BLaER1 treated with 17β-estradiol and CSF1 and Interleukin-3, amounts not matched to agents 10 nM and 100 nM (cell line): ENCODE measurements at regions not wholly inside any gene's neighbourhood (a gene's known extent, or its start where the extent isn't known, plus 50 kb on each side); places are given as distances from the start of the nearest gene placed in this dataset.
"Not testable (repeated sequence)": the region's sequence is repeated elsewhere in the genome, so short reads cannot be mapped to it uniquely, and the experiment has no call there.

Experiments used
- H3K27ac ChIP-seq, 11 experiments: shearing (Covaris generic); formaldehyde crosslinking; 2 replicates each; pipeline ENCODE4 v1.8.1; 2022
- H3K27me3 ChIP-seq, 11 experiments: shearing (Covaris generic); formaldehyde crosslinking; 2 replicates each; pipeline ENCODE4 v1.8.1; 2022
- H3K36me3 ChIP-seq, 11 experiments: shearing (Covaris generic); formaldehyde crosslinking; 2 replicates each; pipeline ENCODE4 v1.8.1; 2022
- H3K4me1 ChIP-seq, 10 experiments: shearing (Covaris generic); formaldehyde crosslinking; 2 replicates each; pipeline ENCODE4 v1.8.1; 2022
- H3K4me2 ChIP-seq, 11 experiments: shearing (Covaris generic); formaldehyde crosslinking; 2 replicates each; pipeline ENCODE4 v1.8.1; 2022
- H3K4me3 ChIP-seq, 10 experiments: shearing (Covaris generic); formaldehyde crosslinking; 2 replicates each; pipeline ENCODE4 v1.8.1; 2022
- H3K9ac ChIP-seq, 11 experiments: shearing (Covaris generic); formaldehyde crosslinking; 2 replicates each; pipeline ENCODE4 v1.8.1; 2022
- H3K9me3 ChIP-seq, 11 experiments: shearing (Covaris generic); formaldehyde crosslinking; replicated peaks in 1 of 11; 2 replicates each; pipeline ENCODE4 v1.8.1; 2022
- H4K20me1 ChIP-seq, 11 experiments: shearing (Covaris generic); formaldehyde crosslinking; 2 replicates each; pipeline ENCODE4 v1.8.1; 2022
- Cebpa-rat ChIP-seq, 11 experiments: shearing (Covaris generic); IDR thresholded peaks; 2 replicates each; pipeline ENCODE4 v1.8.1; 2022

DNA sequence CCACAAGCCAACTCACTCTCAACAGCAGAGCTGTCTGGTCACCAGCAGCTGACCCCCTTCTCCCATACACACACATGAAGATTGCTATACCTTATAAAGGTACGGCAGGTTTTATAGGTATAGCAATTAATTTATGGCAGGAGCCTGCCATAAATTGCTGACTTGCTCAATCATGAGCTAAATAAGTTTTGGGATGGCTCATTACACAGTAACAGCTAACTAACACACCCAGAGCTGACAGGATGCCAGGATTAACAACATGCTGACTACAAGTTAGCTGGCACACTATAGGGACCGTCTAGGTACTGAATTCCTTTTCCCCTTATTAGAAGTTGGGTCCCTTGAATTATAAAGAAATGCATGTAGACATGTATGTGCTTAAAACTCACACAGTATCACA, 150.3 kb upstream of the KCNJ18 start:
- Histone ChIP-seq H4K20me1 (peaks cover 0 to 38% (median 0%) of the 10 kb centered on the region in 11 experiments; a peak in 6 of 22 replicates), H3K9me3 (peaks cover 23 to 35% (median 28%) of the 10 kb centered on the region in 11 experiments), H3K36me3 (peaks cover 9 to 99% (median 83%) of the 10 kb centered on the region in 11 experiments; a peak in 20 of 22 replicates), H3K4me1 (peaks cover 11 to 44% (median 25%) of the 10 kb centered on the region in 10 experiments), H3K4me3 (no peak overlapping the region), H3K9ac (peak overlapping the region in 1 of 11 experiments; percentile 29; a peak in 1 of 22 replicates), H3K27ac (no peak overlapping the region), H3K27me3 (no peaks in the 10 kb centered on the region), H3K4me2 (peak overlapping the region in 1 of 11 experiments; percentile 24; a peak in 1 of 22 replicates)
- no peak for TF ChIP-seq Cebpa-rat (IDR thresholded peaks at IDR 0.05)

DNA sequence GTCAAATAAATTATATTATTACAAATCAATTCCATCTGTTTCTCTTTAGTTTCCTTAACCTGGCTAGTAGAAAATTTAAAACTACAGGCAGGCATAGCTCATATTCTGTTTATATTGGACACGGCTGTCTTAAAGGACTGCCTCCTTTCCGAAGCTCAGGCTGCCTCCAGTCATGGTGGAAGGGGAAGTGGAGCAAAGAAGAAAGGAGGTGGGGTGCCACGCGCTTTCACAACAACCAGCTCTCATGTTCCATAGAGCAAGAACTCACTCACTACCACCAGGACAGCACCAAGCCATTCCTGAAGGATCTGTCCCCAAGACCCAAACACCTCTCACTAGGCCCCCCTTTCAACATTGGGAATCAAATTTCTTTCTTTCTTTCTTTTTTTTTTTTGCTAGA, 149.3 kb upstream of the KCNJ18 start:
- 0 out of 22 replicates have a peak overlapping the region, but pooled peaks of 3 of the 11 experiments have one; percentile 4 to 27 (median 24) for H3K4me2 ChIP-seq
- TF ChIP-seq Cebpa-rat (IDR thresholded peaks at IDR 0.05) = no peak
- peaks cover 0 to 47% (median 7%) of the 10 kb centered on the region in 11 experiments; a peak in 10 of 22 replicates for H4K20me1 ChIP-seq
- peaks cover 12 to 53% (median 31%) of the 10 kb centered on the region in 10 experiments for H3K4me1 ChIP-seq
- H3K36me3 ChIP-seq = peaks cover 9 to 92% (median 74%) of the 10 kb centered on the region in 11 experiments; a peak in 20 of 22 replicates
- H3K27me3 ChIP-seq = no peaks in the 10 kb centered on the region
- H3K9me3 ChIP-seq = peaks cover 14 to 26% (median 18%) of the 10 kb centered on the region in 11 experiments
- no peak overlapping the region for H3K9ac ChIP-seq
- no peak overlapping the region for H3K27ac ChIP-seq
- no peak overlapping the region for H3K4me3 ChIP-seq

DNA sequence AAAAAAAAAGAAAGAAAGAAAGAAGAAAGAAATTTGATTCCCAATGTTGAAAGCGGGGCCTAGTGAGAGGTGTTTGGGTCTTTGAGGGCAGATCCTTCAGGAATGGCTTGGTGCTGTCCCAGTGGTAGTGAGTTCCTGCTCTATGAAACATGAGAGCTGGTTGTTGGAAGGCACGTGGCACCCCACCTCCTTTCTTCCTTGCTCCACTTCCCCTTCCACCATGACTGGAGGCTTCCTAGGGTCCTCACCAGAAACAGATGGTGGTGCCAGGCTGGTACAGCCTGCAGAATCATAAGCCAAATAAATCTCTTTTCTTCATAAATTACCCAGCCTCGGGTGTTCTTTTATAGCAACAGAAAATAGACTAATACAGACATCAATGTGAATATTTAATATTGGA, 147.3 kb upstream of the KCNJ18 start:
- peaks cover 0 to 68% (median 28%) of the 10 kb centered on the region in 11 experiments; a peak in 19 of 22 replicates for H4K20me1 ChIP-seq
- TF ChIP-seq Cebpa-rat (IDR thresholded peaks at IDR 0.05) = no peak
- peaks cover 0 to 5% (median 0%) of the 10 kb centered on the region in 11 experiments; a peak in 3 of 22 replicates for H3K9me3 ChIP-seq
- H3K27ac ChIP-seq = 0 out of 22 replicates have a peak overlapping the region, but pooled peaks of 1 of the 11 experiments have one; percentile 8
- H3K4me2 ChIP-seq = peak overlapping the region in 8 of 11 experiments; percentile 1 to 93 (median 32); a peak in 8 of 22 replicates
- no peak overlapping the region for H3K9ac ChIP-seq
- H3K36me3 ChIP-seq = peaks cover 0 to 77% (median 53%) of the 10 kb centered on the region in 11 experiments; a peak in 19 of 22 replicates
- H3K4me3 ChIP-seq = no peak overlapping the region
- no peaks in the 10 kb centered on the region for H3K27me3 ChIP-seq
- H3K4me1 ChIP-seq = peaks cover 29 to 73% (median 52%) of the 10 kb centered on the region in 10 experiments

DNA sequence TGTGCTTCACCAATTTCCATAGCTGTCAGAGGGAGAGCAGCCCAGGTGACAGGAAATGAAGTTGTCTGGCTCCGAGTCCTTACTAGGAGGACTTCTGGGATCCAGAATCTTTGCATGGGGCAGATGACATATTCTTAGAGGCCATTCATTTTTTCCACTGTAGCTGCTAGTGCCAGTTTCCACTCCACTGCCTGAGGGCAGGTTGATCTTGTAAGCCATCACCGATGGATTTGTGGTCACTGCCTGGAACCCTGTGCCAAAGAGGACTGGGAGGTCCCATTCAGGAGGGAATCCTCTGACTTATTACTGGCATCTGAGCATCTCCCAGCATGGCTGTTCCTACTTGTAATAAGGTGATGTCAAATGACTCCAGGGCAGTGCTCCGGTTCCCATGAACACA, 144.1 kb upstream of the KCNJ18 start:
- H3K9me3 ChIP-seq = peaks cover 0 to 5% (median 0%) of the 10 kb centered on the region in 11 experiments; a peak in 3 of 22 replicates
- no peak for TF ChIP-seq Cebpa-rat (IDR thresholded peaks at IDR 0.05)
- H3K4me1 ChIP-seq = peaks cover 38 to 66% (median 52%) of the 10 kb centered on the region in 10 experiments
- no peak overlapping the region for H3K27ac ChIP-seq
- peaks cover 0 to 62% (median 37%) of the 10 kb centered on the region in 11 experiments; a peak in 19 of 22 replicates for H4K20me1 ChIP-seq
- H3K9ac ChIP-seq = peak overlapping the region in 1 of 11 experiments; percentile 91; a peak in 3 of 22 replicates
- no peaks in the 10 kb centered on the region for H3K27me3 ChIP-seq
- H3K4me2 ChIP-seq = peak overlapping the region; percentile 21 to 95 (median 87); a peak in 19 of 22 replicates
- H3K4me3 ChIP-seq = peak overlapping the region in 5 of 10 experiments; percentile 39 to 89 (median 76); a peak in 8 of 20 replicates
- H3K36me3 ChIP-seq = peaks cover 0 to 45% (median 25%) of the 10 kb centered on the region in 11 experiments; a peak in 18 of 22 replicates

DNA sequence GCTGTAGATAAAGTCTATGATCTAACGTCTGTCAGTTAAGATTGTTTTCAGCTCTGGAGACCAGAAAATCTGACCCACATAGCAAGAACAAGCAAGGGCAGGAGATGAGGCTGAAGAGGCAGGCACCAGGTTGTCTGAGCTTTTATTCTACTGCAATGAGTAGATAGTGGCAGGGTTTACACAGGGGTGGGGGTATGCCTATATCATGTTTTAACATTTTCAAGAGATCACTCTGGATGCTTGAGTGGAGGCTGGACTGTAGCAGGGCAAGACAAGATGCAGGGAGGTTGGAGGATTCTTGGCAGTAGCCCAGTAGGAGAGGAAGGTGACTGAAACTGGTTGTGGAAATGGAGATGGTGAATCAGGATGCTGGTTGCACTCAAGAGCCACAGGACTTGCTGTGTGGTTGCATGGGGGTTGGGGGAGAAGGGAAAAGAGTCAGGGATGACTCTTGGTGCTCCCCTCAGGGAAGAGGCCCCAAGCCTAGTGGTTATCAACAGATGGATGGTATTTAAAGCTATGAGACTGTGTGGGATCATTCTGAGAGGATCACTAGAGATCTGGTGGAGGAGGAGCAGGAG, 143.1 kb upstream of the KCNJ18 start:
- Histone ChIP-seq H3K4me3 (peak overlapping the region in 8 of 10 experiments; percentile 67 to 89 (median 84); a peak in 15 of 20 replicates), H3K4me1 (peaks cover 38 to 59% (median 51%) of the 10 kb centered on the region in 10 experiments), H3K27me3 (no peaks in the 10 kb centered on the region), H3K27ac (peak overlapping the region in 3 of 11 experiments; percentile 11 to 35 (median 26); a peak in 3 of 22 replicates), H3K9ac (peak overlapping the region in 5 of 11 experiments; percentile 14 to 91 (median 89); a peak in 10 of 22 replicates), H3K9me3 (peaks cover 0 to 13% (median 9%) of the 10 kb centered on the region in 11 experiments; a peak in 14 of 22 replicates), H3K4me2 (peak overlapping the region; percentile 82 to 95 (median 91)), H4K20me1 (peaks cover 0 to 57% (median 37%) of the 10 kb centered on the region in 11 experiments; a peak in 19 of 22 replicates), H3K36me3 (peaks cover 0 to 35% (median 17%) of the 10 kb centered on the region in 11 experiments; a peak in 15 of 22 replicates)
- no peak for TF ChIP-seq Cebpa-rat (IDR thresholded peaks at IDR 0.05)

DNA sequence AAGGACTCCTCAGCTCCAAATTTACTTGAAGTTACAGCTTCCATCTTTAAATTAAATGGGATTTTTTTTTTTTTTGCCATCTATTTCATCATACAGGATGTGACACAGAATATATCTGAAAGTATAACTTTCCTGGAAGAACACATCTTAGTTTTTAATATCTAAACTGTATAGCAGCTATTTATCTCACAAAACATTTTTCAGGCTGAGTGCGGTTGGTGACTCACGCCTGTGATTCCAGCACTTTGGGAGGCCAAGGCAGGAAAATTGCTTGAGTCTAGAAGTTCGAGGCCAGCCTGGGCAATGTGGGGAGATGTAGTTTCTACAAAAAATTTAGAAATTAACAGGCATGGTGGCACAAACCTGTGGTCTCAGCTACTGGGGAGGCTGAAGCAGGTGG, 142.3 kb upstream of the KCNJ18 start:
- peaks cover 0 to 57% (median 37%) of the 10 kb centered on the region in 11 experiments; a peak in 19 of 22 replicates for H4K20me1 ChIP-seq
- peaks cover 34 to 59% (median 50%) of the 10 kb centered on the region in 10 experiments for H3K4me1 ChIP-seq
- H3K4me2 ChIP-seq = peak overlapping the region; percentile 82 to 95 (median 91)
- H3K27ac ChIP-seq = peak overlapping the region in 1 of 11 experiments; percentile 26; a peak in 3 of 22 replicates
- peaks cover 0 to 27% (median 14%) of the 10 kb centered on the region in 11 experiments; a peak in 13 of 22 replicates for H3K36me3 ChIP-seq
- not testable (repeated sequence) for H3K27me3 ChIP-seq
- H3K9me3 ChIP-seq = peaks cover 3 to 20% (median 12%) of the 10 kb centered on the region in 11 experiments; a peak in 16 of 22 replicates
- peak overlapping the region in 9 of 11 experiments; percentile 36 to 91 (median 85); a peak in 13 of 22 replicates for H3K9ac ChIP-seq
- H3K4me3 ChIP-seq = peak overlapping the region in 9 of 10 experiments; percentile 67 to 89 (median 83); a peak in 17 of 20 replicates

DNA sequence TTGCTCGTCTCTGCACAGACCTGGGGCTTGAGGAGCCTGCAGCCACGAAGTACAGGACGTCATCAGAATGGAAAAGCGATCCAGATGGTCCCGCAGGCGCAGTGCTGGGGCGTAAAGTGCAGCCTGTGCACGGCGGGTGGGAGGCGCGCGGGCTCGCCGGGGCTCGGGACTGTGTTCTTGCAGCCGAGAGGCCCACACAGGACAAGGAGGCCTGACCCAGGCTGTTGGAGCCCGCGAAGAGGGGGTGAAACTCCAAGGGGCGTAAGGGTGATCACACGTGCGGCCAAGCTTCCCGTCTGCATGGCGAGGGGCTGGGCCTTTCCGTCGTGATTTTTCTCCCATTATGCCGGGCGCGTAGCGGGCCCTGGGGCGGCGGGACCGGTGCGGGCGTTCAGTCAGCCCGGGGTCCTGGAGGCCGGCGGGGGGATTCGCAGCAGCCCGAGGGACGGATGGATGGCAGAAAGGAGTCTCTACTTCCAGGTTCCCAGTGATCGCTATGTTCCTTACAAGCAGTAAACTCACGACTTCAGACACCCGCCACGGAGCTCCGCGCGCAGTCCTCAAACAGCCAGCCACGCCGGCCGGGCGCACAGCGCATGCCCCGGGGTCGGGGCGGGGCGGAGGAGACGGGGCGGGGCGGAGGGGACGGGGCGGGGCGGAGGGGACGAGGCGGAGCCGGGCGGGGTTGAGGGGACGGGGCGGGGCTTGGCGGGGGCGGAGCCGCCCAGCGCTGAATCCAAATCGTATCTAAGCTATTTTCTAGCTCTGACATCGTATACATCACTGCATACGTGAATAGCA, 141.0 kb upstream of the KCNJ18 start:
- Histone ChIP-seq H3K9ac (peak overlapping the region; percentile 73 to 91 (median 86)), H3K4me1 (peaks cover 26 to 46% (median 38%) of the 10 kb centered on the region in 10 experiments), H3K36me3 (peaks cover 0 to 15% (median 6%) of the 10 kb centered on the region in 11 experiments; a peak in 12 of 22 replicates), H3K9me3 (peaks cover 3 to 24% (median 13%) of the 10 kb centered on the region in 11 experiments; a peak in 17 of 22 replicates), H3K27ac (peak overlapping the region in 10 of 11 experiments; percentile 58 to 88 (median 80); a peak in 21 of 22 replicates), H3K4me3 (peak overlapping the region; percentile 67 to 89 (median 82)), H3K27me3 (no peaks in the 10 kb centered on the region), H3K4me2 (peak overlapping the region; percentile 82 to 95 (median 91)), H4K20me1 (peaks cover 0 to 48% (median 37%) of the 10 kb centered on the region in 11 experiments; a peak in 19 of 22 replicates)
- TF ChIP-seq Cebpa-rat (IDR thresholded peaks at IDR 0.05) = no peak

DNA sequence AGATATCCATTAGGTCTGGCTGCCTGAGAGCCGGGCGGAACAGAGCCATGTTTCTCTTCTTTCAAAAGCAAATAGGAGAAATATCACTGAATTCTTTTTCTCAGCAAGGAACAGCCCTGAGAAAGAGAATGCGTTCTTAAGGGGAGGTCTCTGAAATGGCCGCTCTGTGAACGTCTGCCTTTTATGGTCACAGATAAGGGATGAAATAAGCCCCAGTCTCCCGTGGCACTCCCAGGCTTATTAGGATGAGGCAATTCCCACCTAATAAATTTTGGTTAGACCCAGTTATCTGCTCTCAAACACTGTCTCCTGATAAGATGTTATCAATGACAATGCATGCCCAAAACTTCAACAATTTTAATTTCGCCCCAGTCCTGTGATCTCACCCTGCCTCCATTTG, 133.4 kb upstream of the KCNJ18 start:
- H3K27ac ChIP-seq, H3K27me3 ChIP-seq, H3K9ac ChIP-seq, H4K20me1 ChIP-seq, H3K4me2 ChIP-seq, H3K4me1 ChIP-seq, H3K36me3 ChIP-seq, H3K4me3 ChIP-seq: not testable (repeated sequence)
- peaks cover 28 to 60% (median 47%) of the 10 kb centered on the region in 11 experiments for H3K9me3 ChIP-seq
